Activated CD4-positive, CD25-positive, alpha-beta regulatory T cell treated with anti-CD3 and anti-CD28 coated beads, Interleukin-2, amount 50 U/mL, for 24 hours (primary cell): ENCODE measurements at regions not wholly inside any gene's neighbourhood (a gene's known extent, or its start where the extent isn't known, plus 50 kb on each side); places are given as distances from the start of the nearest gene placed in this dataset.

ENCODE experiments used
- ATAC-seq, 2 donors: fragments of 150-1000 bp; cut with Tn5 transposase; one replicate each; pipeline ENCODE4 v1.10.0; 2021; ENCODE audit warnings: mild to moderate bottlenecking in 1 of 2, moderate library complexity in 1 of 2

GRCh38 chr6:14925025-14925698, 320.7 kb upstream of the JARID2 start:
- no peak for ATAC-seq

DNA sequence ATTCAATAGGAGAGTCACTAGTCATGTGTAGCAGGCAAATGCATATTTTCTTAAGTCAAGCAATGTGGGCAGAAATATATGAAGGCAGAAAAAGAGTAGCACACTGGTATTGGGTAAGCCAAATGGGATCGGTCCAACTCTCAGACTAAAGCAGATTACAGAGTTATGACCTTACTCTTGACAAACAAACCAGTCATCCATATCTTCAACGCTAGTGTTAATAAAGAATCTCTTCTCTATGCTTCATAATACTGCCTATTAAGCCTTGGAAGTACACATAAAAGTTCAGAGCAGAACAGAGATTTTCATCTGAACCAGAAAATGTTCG, 320.2 kb upstream of the JARID2 start:
- no peak for ATAC-seq

DNA sequence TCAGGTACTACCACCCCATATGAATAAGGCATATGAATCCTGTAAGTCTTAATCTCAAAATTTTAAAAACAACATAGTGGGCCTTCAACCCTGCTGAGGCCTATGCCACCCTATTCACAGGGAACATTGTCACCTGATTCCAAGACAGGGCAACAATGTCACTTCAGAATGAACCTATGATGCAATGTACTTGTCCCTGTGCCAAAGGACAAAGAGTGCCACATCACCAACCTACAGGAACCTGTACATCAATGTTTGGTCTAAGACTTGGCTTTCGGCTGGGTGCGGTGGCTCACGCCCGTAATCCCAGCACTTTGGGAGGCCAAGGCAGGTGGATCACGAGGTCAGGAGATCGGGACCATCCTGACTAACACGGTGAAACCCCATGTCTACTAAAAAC, 318.5 kb upstream of the JARID2 start:
- no peak for ATAC-seq

- ATAC-seq, result no peak
Observed at GRCh38 chr6:14929291-14929690, 316.6 kb upstream of the JARID2 start.

DNA sequence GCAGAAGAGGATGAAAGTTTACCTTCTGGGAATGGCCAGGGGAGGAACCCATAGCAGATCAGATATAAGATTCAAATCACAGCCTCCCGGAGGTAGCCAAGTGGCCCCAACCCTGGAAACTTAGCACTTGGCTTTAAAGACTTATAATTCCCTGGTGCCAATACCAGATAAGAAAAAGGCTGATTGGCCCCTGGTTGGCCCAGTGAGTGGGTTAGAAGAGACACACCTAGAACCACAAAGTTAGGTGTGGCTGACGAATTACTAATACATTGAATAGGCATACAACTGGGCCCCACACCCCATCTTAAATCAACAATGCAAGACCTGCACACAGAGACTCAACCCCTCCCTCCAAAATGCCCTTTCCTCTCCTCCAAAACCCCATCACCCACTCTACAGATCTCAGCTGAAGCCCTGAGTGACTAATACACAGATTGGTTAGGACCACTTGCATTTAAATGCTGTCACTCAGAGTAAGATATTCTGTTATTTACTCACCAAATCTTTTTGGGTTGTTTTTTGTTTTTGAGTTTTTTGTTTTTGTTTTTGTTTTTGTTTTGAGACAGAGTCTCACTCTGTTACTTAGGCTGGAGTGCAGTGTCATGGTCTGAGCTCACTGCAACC, 315.4 kb upstream of the JARID2 start:
- ATAC-seq, result peak in 1 of 2 donors; percentile 38

- no peak for ATAC-seq
Observed at GRCh38 chr6:14932485-14933182, 313.2 kb upstream of the JARID2 start.

GRCh38 chr6:14933183-14933544, 312.7 kb upstream of the JARID2 start:
- no peak for ATAC-seq

- no peak for ATAC-seq
Observed at GRCh38 chr6:14934013-14934412, 311.9 kb upstream of the JARID2 start.

DNA sequence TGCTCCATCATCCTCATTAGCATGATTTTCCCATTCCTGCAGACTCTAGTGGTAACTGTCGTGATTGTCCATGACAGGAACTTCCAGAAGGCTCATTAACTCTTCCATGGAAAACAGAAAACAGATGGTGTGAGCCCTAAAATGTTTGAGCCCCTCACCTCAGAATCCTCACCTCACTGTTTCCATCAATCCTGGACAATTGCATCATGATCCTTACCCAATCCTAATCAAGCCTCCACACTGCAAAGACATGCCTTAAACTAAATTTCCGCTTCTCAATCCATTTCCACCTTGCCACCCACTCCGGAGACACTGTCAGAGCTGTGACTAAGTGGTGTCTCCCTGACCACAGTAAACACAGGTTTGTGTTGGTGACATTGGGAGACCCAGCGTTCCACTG, 311.0 kb upstream of the JARID2 start:
- no peak for ATAC-seq

- ATAC-seq, result no peak
Observed at GRCh38 chr6:14936861-14937260, 309.0 kb upstream of the JARID2 start.

- ATAC-seq, result no peak
Observed at GRCh38 chr6:14943116-14943515, 302.8 kb upstream of the JARID2 start.

DNA sequence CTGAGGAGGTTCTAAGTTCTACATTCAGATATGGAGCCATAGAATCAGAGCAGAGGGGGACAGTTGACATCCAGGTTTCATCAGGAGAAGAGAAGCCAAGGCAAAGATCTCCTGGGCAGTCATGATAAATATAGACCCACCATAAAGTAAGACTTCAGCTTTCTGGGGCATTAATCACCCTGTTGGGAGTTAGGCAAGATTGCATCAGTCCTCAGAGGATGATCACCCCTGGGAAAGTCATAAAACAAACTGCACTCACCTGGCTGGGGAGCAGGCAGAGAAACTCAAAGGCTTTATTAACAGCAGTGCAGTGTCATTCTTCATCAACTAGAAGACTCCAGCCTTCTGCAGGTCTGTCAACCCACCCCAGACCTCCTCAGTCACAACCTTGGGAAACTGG, 301.3 kb upstream of the JARID2 start:
- no peak for ATAC-seq

DNA sequence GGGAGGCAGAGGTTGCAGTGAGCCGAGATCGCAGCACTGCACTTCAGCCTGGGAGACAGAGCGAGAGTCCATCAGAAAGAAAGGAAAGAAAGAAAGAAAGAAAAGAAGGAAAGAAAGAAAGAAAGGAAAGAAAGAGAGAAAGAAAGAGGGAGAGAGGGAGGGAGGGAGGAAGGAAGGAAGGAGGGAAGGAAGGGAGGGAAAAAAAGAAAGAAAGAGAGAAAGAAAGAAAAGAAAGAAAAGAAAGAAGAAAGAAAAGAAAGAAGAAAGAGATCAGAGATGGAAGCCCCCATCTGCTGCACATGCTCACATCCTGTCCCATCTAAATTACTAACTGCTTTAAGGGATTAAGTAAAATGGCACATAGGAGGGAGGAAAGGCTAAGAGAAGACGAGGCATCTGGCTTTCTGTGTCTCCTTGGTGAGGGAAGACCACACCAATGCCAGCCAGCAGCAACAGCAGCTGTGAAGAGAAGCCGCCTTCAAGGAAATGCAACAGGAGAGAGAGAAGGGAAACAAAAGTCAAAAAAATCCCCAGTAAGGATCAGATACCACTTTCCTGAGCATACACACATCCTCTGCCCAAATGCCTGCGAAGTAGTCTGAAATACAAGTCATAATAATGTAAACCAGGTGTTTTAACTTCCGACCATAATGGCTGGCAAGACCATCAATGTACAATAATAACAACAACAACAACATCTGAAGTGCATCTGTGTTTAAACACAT, 300.2 kb upstream of the JARID2 start:
- ATAC-seq, result no peak

GRCh38 chr6:14946753-14947152, 299.1 kb upstream of the JARID2 start:
- no peak for ATAC-seq

- no peak for ATAC-seq
Observed at GRCh38 chr6:14948586-14949245, 297.2 kb upstream of the JARID2 start.

- ATAC-seq, result no peak
Observed at GRCh38 chr6:14950103-14950969, 295.5 kb upstream of the JARID2 start.

- ATAC-seq, result no peak
Observed at GRCh38 chr6:14950970-14951276, 294.9 kb upstream of the JARID2 start.

DNA sequence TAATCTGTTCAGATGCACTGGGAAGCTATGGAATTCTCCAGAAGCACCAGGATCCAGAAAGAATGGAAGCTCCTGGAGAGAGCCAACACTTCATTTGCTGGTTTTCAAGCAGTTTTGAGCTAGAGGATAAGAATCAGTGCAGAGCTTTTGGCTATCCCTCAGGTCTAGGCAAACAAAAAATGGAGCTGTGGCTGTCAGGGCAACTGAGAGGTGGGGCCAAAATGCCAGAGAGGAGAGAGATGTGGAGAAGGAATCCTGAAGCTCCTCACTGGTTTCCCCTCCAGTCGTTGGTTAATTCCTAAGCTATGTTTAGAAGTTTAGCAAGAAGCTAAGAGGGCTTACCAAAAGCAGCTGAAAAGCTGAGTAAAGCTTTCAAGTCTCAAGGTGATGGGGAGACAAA, 294.2 kb upstream of the JARID2 start:
- no peak for ATAC-seq

- ATAC-seq, result peak in 1 of 2 donors; percentile 25
Observed at GRCh38 chr6:14953836-14954235, 292.0 kb upstream of the JARID2 start.

GRCh38 chr6:14957355-14958059, 288.4 kb upstream of the JARID2 start:
- ATAC-seq, result no peak

DNA sequence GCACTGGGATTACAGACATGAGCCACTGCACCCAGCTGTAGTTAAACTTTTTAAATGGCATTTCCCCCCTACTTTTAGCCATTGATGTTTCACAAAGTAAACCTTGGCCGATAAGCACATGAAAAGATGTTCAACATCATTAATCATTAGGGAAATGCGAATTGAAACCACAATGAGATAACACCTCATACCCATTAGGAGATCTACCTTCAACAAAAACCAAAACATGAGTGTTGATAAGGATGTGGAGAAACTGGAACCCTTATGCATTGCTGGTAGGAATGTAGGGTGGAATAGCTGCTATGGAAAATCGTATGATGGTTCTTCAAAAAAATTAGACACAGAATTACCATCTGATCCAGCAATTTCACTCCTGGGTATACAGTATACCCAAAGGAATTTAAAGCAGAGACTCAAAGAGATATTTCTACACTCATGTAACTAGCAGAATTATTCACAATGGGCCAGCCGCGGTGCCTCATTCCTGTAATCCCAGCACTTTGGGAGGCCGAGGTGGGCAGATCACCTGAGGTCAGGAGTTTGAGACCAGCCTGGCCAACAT, 286.5 kb upstream of the JARID2 start:
- no peak for ATAC-seq
